Neuronal stem cell (in vitro differentiated cells): ENCODE measurements at regions not wholly inside any gene's neighbourhood (a gene's known extent, or its start where the extent isn't known, plus 50 kb on each side); places are given as distances from the start of the nearest gene placed in this dataset.
A peak's percentile ranks its signal among the peaks of the same experiment; 100 is the strongest.

ENCODE experiments used
- DNase-seq: peaks from one replicate; pipeline ENCODE4 v3.0.0-alpha.2; 2013; ENCODE audit warnings: low spot score
- H2AFZ ChIP-seq: one replicate; pipeline ENCODE4 v1.6.1; 2013; ENCODE audit warnings: mild to moderate bottlenecking, low read length, inconsistent platforms
- H2AK5ac ChIP-seq: 2 replicates; pipeline ENCODE4 v1.6.1; 2013; ENCODE audit warnings: low read depth, mild to moderate bottlenecking, inconsistent platforms, low read length, moderate library complexity, mixed read lengths
- H2BK120ac ChIP-seq: 2 replicates; pipeline ENCODE4 v1.6.1; 2013; ENCODE audit warnings: low read depth, mild to moderate bottlenecking, inconsistent platforms, low read length, moderate library complexity, mixed read lengths
- H2BK12ac ChIP-seq: one replicate; pipeline ENCODE4 v1.6.1; 2013; ENCODE audit warnings: low read length, inconsistent platforms
- H2BK15ac ChIP-seq: 2 replicates; pipeline ENCODE4 v1.6.1; 2013; ENCODE audit warnings: mild to moderate bottlenecking, low read length, inconsistent platforms, mixed read lengths
- H2BK5ac ChIP-seq: one replicate; pipeline ENCODE4 v1.6.1; 2013; ENCODE audit warnings: inconsistent platforms, mild to moderate bottlenecking, low read length, moderate library complexity
- H3K14ac ChIP-seq: one replicate; pipeline ENCODE4 v1.6.1; 2013; ENCODE audit warnings: low read length, inconsistent platforms
- H3K18ac ChIP-seq: 2 replicates; pipeline ENCODE4 v1.6.1; 2013; ENCODE audit warnings: low read length, inconsistent platforms
- H3K23ac ChIP-seq: 2 replicates; pipeline ENCODE4 v1.6.1; 2013; ENCODE audit warnings: low read depth, mild to moderate bottlenecking, mixed read lengths, low read length, inconsistent platforms; ENCODE audit not compliant: poor library complexity
- H3K27ac ChIP-seq: replicated peaks from 3 replicates; pipeline ENCODE4 v1.5.1; 2013; ENCODE audit warnings: low read length, inconsistent platforms
- H3K27me3 ChIP-seq, 3 experiments: 2 replicates each; pipeline ENCODE4 v1.6.1; 2013; ENCODE audit warnings: low read length in 3 of 3, mild to moderate bottlenecking in 2 of 3, inconsistent platforms in 1 of 3, low read depth in 1 of 3, mixed read lengths in 1 of 3, moderate library complexity in 1 of 3; ENCODE audit not compliant: control insufficient read depth in 3 of 3, insufficient read depth in 3 of 3
- H3K36me3 ChIP-seq, 2 donors: replicated peaks in 1 of 2; 2 replicates each; pipeline ENCODE4 v1.6.1; 2013; ENCODE audit warnings: low read length in 2 of 2; ENCODE audit not compliant: control insufficient read depth in 2 of 2, insufficient read depth in 2 of 2
- H3K4ac ChIP-seq: 2 replicates; pipeline ENCODE4 v1.6.1; 2013; ENCODE audit warnings: inconsistent platforms, mild to moderate bottlenecking, low read length, moderate library complexity
- H3K4me1 ChIP-seq, 2 donors: 1 replicate in 1 of 2; 2 replicates in 1 of 2; pipeline ENCODE4 v1.6.1; 2013; ENCODE audit warnings: low read length in 2 of 2, low read depth in 1 of 2; ENCODE audit not compliant: control insufficient read depth in 2 of 2, insufficient read depth in 1 of 2
- H3K4me2 ChIP-seq: one replicate; pipeline ENCODE4 v1.6.1; 2013; ENCODE audit warnings: mild to moderate bottlenecking, low read length, inconsistent platforms; ENCODE audit not compliant: insufficient read depth, poor library complexity, severe bottlenecking
- H3K4me3 ChIP-seq, 2 donors: 2 replicates each; pipeline ENCODE4 v1.5.1; 2013; ENCODE audit warnings: low read length in 2 of 2, mild to moderate bottlenecking in 2 of 2, inconsistent platforms in 1 of 2, moderate library complexity in 1 of 2
- H3K79me1 ChIP-seq: one replicate; pipeline ENCODE4 v1.6.1; 2013; ENCODE audit warnings: low read depth, mild to moderate bottlenecking, inconsistent platforms, low read length, moderate library complexity
- H3K9ac ChIP-seq: one replicate; pipeline ENCODE4 v1.6.1; 2013; ENCODE audit warnings: mild to moderate bottlenecking, low read depth, low read length, inconsistent platforms; ENCODE audit not compliant: poor library complexity
- H3K9me3 ChIP-seq, 2 donors: replicated peaks in 1 of 2; 2 replicates each; pipeline versions ENCODE3 to v1.6.1; 2013; ENCODE audit warnings: low read length in 2 of 2, mild to moderate bottlenecking in 2 of 2, inconsistent platforms in 1 of 2, low read depth in 1 of 2, mixed read lengths in 1 of 2, moderate library complexity in 1 of 2; ENCODE audit not compliant: control insufficient read depth in 2 of 2, insufficient read depth in 1 of 2
- H4K8ac ChIP-seq: one replicate; pipeline ENCODE4 v1.6.1; 2013; ENCODE audit warnings: low read depth, mild to moderate bottlenecking, inconsistent platforms, low read length, moderate library complexity
- H4K91ac ChIP-seq: one replicate; pipeline ENCODE4 v1.6.1; 2013; ENCODE audit warnings: low read length, low read depth, mild to moderate bottlenecking, inconsistent platforms; ENCODE audit not compliant: poor library complexity
- WGBS, 2 donors: extraction: QIAGEN DNeasy Blood & Tissue Kit; methylation state at CpG; one replicate each; pipeline ENCODE4 v1.1.7; 2013; ENCODE audit warnings: missing lambda C conversion rate in 2 of 2, mixed read lengths in 1 of 2; ENCODE audit not compliant: insufficient read length in 2 of 2, insufficient replicate concordance in 1 of 2; ENCODE audit errors: extremely low coverage in 2 of 2; 5-methylcytosine and 5-hydroxymethylcytosine counted together

DNA sequence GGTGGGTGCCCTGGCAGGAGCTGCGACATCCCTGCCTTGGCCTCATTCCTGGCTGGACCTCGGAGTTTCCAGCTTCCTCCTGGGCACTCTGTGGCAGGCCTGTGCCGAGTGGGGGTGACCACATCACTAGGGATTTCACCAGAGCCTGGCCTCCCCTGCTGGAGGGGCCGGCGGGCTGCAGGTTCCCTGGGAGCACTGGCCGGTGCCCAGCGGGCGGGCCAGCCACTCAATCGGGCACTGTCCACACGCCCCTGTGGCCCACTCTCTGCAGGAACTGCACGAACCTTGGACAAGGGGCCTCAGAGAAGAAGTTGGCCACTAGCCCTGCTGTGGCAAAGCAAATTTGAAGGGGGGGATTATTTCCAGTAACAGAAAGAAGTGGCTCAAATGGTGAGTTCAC, 110.7 kb upstream of the APCDD1 start:
- no peaks in the 10 kb centered on the region for H3K36me3 ChIP-seq
- no peak overlapping the region for H3K18ac ChIP-seq
- H3K4me3 ChIP-seq, result no peak overlapping the region
- no peak overlapping the region for H3K27ac ChIP-seq
- no peak overlapping the region for H2AFZ ChIP-seq
- H4K91ac ChIP-seq, result no peak overlapping the region
- peaks cover 2% of the 10 kb centered on the region for H3K79me1 ChIP-seq
- no peaks in the 10 kb centered on the region for H3K9me3 ChIP-seq
- no peak overlapping the region for H2AK5ac ChIP-seq
- H3K23ac ChIP-seq, result no peak overlapping the region
- peaks cover 0 to 2% (median 0%) of the 10 kb centered on the region in 3 experiments for H3K27me3 ChIP-seq
- H3K9ac ChIP-seq, result no peak overlapping the region
- no peak overlapping the region for H2BK120ac ChIP-seq
- H2BK5ac ChIP-seq, result no peak overlapping the region
- DNase-seq, result no peak
- no peak overlapping the region for H3K14ac ChIP-seq
- no peak overlapping the region for H4K8ac ChIP-seq
- H3K4ac ChIP-seq, result no peak overlapping the region
- no peak overlapping the region for H3K4me2 ChIP-seq
- H2BK15ac ChIP-seq, result no peak overlapping the region
- H3K4me1 ChIP-seq, result no peaks in the 10 kb centered on the region
- no peak overlapping the region for H2BK12ac ChIP-seq
- WGBS, 2 donors, result no CpG with 5 or more reads among the region's 11 CpGs

DNA sequence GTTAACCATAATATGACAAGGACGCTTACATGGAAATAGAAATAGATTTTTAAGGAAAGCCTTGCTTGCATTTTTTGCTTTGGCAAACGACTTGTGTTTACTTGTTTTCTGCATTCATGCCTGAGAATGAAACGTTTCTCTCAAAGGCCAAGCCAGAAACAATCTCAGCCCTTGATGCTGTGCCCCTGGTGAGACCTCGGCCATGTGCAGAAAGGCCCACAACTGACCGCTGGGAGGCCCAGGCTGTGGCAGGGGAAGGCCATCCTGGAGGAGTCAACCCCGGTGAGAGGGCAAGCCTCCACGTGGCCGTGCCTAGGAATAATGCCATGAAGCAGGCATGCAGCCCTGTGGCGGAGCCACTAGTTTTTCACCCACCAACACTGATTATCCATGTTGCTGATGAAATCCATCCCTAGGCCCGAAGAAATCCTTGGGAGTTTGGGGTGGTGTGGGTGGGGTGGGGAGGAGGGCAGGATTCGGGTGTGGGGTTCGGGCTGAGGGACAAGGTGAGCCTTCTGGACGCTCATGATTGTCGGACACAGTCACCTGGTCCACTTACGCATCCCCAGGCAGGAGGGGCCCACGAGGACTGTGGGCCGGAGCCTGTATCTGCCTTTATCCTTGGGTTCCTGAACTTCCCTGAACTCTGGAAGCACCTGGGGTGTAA, 107.6 kb upstream of the APCDD1 start:
- Histone ChIP-seq H3K9ac (no peak overlapping the region), H3K4ac (no peak overlapping the region), H4K91ac (no peak overlapping the region), H3K9me3 (no peaks in the 10 kb centered on the region), H3K23ac (no peak overlapping the region), H3K36me3 (no peaks in the 10 kb centered on the region), H2BK15ac (no peak overlapping the region), H2BK5ac (no peak overlapping the region), H3K18ac (no peak overlapping the region), H2BK120ac (no peak overlapping the region), H3K4me3 (no peak overlapping the region), H2AK5ac (no peak overlapping the region), H3K4me1 (no peaks in the 10 kb centered on the region), H3K27me3 (no peaks in the 10 kb centered on the region), H3K27ac (no peak overlapping the region), H2BK12ac (no peak overlapping the region), H3K4me2 (no peak overlapping the region), H4K8ac (no peak overlapping the region), H2AFZ (peak overlapping the region; percentile 40), H3K79me1 (peaks cover 2% of the 10 kb centered on the region), H3K14ac (no peak overlapping the region)
- WGBS, 2 donors, result no CpG with 5 or more reads among the region's 17 CpGs
- no peak for DNase-seq

DNA sequence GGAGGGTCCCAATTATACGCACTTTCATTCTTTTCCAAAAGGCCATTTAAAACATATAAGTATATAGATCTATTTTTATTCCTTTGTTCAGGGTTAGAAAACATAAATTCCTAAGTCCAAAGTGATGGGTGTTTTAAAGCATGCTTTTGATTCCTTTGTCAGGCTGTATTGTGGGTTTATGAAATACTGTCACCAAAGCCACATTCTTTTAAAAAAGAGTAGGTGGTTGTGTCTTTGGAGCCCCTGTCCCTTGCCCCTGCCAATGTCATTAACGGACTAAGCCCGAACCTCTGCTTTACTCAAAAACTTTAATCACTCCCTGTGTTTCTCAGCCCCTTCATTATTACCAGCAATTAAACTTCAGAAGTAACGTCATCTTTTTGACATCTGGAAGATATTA, 104.9 kb upstream of the APCDD1 start:
- H3K9ac ChIP-seq, result no peak overlapping the region

DNA sequence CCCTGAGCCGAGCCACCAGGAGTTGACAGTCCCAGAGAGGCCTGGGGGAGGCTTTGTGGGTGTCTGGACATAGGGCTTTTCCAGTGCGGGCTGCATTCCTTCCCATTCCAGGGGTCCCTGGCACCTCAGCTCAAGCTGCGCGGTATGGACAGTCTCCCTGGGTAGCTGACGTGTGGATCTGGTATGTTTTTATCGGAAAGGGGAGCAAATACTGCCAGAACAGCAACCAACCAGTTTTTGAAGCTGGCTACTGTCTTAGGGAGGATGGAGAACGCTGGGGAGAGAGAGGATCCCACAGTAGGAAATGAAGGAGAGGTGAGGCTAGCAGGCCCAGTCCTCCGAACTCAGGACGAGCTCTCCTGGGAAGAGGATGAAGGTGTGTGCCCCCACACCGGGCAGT, 103.8 kb upstream of the APCDD1 start:
- Histone ChIP-seq H3K36me3 (no peaks in the 10 kb centered on the region), H3K18ac (no peak overlapping the region), H3K27ac (no peak overlapping the region), H3K4me2 (no peak overlapping the region), H3K4ac (no peak overlapping the region), H4K8ac (no peak overlapping the region), H3K79me1 (no peaks in the 10 kb centered on the region), H3K27me3 (no peaks in the 10 kb centered on the region), H4K91ac (no peak overlapping the region), H2AK5ac (no peak overlapping the region), H3K23ac (no peak overlapping the region), H3K4me1 (no peaks in the 10 kb centered on the region), H2BK15ac (no peak overlapping the region), H2AFZ (no peak overlapping the region), H2BK12ac (no peak overlapping the region), H3K14ac (no peak overlapping the region), H2BK5ac (no peak overlapping the region), H3K4me3 (no peak overlapping the region), H2BK120ac (no peak overlapping the region), H3K9me3 (no peaks in the 10 kb centered on the region), H3K9ac (no peak overlapping the region)
- no peak for DNase-seq
- WGBS, 2 donors, result no CpG with 5 or more reads among the region's 10 CpGs

More for the DNA sequence above, 104.9 kb upstream of the APCDD1 start:
- WGBS, 2 donors, result no CpG with 5 or more reads among the region's 4 CpGs
- H3K4me3 ChIP-seq, result no peak overlapping the region
- H2AFZ ChIP-seq, result no peak overlapping the region
- no peaks in the 10 kb centered on the region for H3K4me1 ChIP-seq
- H3K14ac ChIP-seq, result no peak overlapping the region
- H3K18ac ChIP-seq, result no peak overlapping the region
- H2BK12ac ChIP-seq, result no peak overlapping the region
- no peaks in the 10 kb centered on the region for H3K9me3 ChIP-seq
- no peak overlapping the region for H3K4me2 ChIP-seq
- H2BK5ac ChIP-seq, result no peak overlapping the region
- H4K8ac ChIP-seq, result no peak overlapping the region
- no peak overlapping the region for H4K91ac ChIP-seq
- no peak for DNase-seq
- H3K4ac ChIP-seq, result no peak overlapping the region
- H2AK5ac ChIP-seq, result no peak overlapping the region
- H3K27me3 ChIP-seq, result no peaks in the 10 kb centered on the region
- H3K79me1 ChIP-seq, result no peaks in the 10 kb centered on the region
- no peak overlapping the region for H2BK15ac ChIP-seq
- no peaks in the 10 kb centered on the region for H3K36me3 ChIP-seq
- no peak overlapping the region for H3K23ac ChIP-seq
- H2BK120ac ChIP-seq, result no peak overlapping the region
- H3K27ac ChIP-seq, result no peak overlapping the region
